RWPE2 (cell line): ENCODE measurements at regions not wholly inside any gene's neighbourhood (a gene's known extent, or its start where the extent isn't known, plus 50 kb on each side); places are given as distances from the start of the nearest gene placed in this dataset.

Source experiments
- ATAC-seq: fragments of 200-7000 bp; cut with Tn5 transposase; 3 replicates; pipeline ENCODE4 v1.9.1; 2021; ENCODE audit warnings: low read depth
- DNase-seq: peaks from one replicate; pipeline ENCODE4 v3.0.0-alpha.2; 2020; ENCODE audit warnings: low spot score
- H3K27ac ChIP-seq: fragments of 450-650 bp; 2 replicates; pipeline ENCODE4 v1.5.1; 2017; ENCODE audit warnings: mild to moderate bottlenecking; ENCODE audit not compliant: poor library complexity, severe bottlenecking
- H3K27me3 ChIP-seq: fragments of 250-450 bp; sonication (Bioruptor Pico); 2 replicates; pipeline ENCODE4 v1.5.1; 2021; ENCODE audit warnings: mild to moderate bottlenecking, moderate library complexity; ENCODE audit not compliant: insufficient read depth, poor library complexity, severe bottlenecking
- H3K36me3 ChIP-seq: fragments of 250-450 bp; sonication (Bioruptor Pico); 2 replicates; pipeline ENCODE4 v1.5.1; 2020; ENCODE audit warnings: low read depth, mild to moderate bottlenecking, moderate library complexity
- H3K4me1 ChIP-seq: fragments of 250-450 bp; sonication (Bioruptor Pico); 2 replicates; pipeline ENCODE4 v1.5.1; 2021; ENCODE audit warnings: mild to moderate bottlenecking, moderate library complexity; ENCODE audit not compliant: insufficient read depth, poor library complexity, severe bottlenecking
- H3K4me3 ChIP-seq: fragments of 250-450 bp; sonication (Bioruptor Pico); 2 replicates; pipeline ENCODE4 v1.5.1; 2021; ENCODE audit warnings: mild to moderate bottlenecking, moderate library complexity; ENCODE audit not compliant: severe bottlenecking
- H3K9me3 ChIP-seq: fragments of 250-450 bp; sonication (Bioruptor Pico); 2 replicates; pipeline ENCODE4 v1.5.1; 2021; ENCODE audit warnings: mild to moderate bottlenecking, moderate library complexity; ENCODE audit not compliant: severe bottlenecking
- CTCF ChIP-seq: fragments of 450-650 bp; IDR thresholded peaks from one replicate; pipeline ENCODE4 v1.5.1; 2017; ENCODE audit warnings: mild to moderate bottlenecking, moderate library complexity; ENCODE audit not compliant: poor library complexity, severe bottlenecking

DNA sequence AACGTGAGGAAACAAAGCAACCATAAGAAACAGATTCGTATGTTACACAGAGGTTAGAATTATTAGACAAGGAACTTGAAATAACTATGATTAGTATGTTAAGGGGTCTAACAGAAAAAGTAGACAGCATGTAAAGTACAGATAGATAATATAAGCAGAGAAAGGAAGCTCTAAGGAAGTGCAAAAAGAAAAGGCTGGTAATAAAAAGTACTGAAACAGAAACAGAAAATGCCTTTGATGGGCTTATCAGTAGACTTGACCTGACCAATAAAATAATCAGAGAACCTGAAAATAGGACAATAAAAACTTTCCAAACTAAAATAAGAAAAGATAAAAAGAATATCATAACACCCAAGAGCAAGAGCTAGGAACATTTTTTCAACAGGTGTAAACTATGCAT, 225.8 kb downstream of the RND3 start:
- Histone ChIP-seq H3K27ac (no peak overlapping the region), H3K36me3 (no peaks in the 10 kb centered on the region), H3K4me1 (no peaks in the 10 kb centered on the region), H3K4me3 (no peak overlapping the region), H3K27me3 (no peaks in the 10 kb centered on the region), H3K9me3 (no peaks in the 10 kb centered on the region)
- ATAC-seq (no peak), DNase-seq (no peak)
- no peak for TF ChIP-seq CTCF

- Histone ChIP-seq H3K27ac (no peak overlapping the region), H3K27me3 (no peaks in the 10 kb centered on the region), H3K36me3 (no peaks in the 10 kb centered on the region), H3K4me1 (no peaks in the 10 kb centered on the region), H3K4me3 (no peak overlapping the region), H3K9me3 (no peaks in the 10 kb centered on the region)
- DNase-seq (no peak), ATAC-seq (no peak)
- TF ChIP-seq CTCF, result no peak
Measured at GRCh38 chr2:150260636-150261035, 226.8 kb downstream of the RND3 start.

DNA sequence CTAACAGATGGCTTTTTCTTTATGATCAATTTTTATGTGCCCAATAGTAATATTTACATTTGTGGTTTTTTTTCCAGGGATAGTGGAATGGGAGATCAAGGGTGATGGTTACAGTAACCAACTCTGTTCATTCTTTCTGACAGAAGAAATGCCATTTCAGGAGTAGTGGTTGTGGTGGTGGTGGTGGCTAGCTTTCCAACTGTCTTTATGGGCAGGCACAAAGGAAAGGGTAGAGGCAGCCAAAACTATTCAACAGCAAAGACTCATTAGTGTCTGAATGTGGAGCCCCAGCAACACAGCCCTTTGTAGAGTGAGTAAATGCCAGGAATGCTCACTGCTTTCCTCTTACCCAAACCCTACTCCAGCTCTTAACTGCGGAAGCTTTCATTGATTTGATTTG, 227.7 kb downstream of the RND3 start:
- no peaks in the 10 kb centered on the region for H3K4me1 ChIP-seq
- TF ChIP-seq CTCF, result no peak
- ATAC-seq, result no peak
- H3K27ac ChIP-seq, result no peak overlapping the region
- no peak overlapping the region for H3K4me3 ChIP-seq
- DNase-seq, result no peak
- no peaks in the 10 kb centered on the region for H3K9me3 ChIP-seq
- no peaks in the 10 kb centered on the region for H3K27me3 ChIP-seq
- no peaks in the 10 kb centered on the region for H3K36me3 ChIP-seq

DNA sequence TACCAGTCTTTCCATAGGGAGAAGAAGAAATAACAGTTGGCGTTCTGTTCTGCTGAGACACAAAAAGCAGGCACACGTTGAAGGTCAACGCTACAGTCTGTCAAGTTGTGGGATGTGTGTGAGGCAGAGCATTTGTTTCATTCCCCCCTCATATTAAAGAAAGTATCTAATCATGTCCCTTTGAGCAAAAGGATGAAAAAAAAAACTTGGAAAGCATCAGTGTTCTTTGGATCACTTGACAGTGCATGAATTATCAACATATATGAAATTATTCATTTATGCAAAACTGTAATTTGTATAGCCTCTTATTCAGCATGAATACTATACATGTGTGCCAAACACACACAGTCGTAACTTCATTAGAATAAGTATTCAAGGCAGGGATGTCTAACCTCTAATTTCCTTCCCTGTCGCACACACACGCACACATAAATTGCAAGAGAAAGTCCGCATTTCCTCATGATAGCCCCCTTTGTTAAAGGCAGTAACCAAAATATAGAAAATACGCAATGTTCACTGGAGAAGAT, 228.6 kb downstream of the RND3 start:
- no peak for DNase-seq
- ATAC-seq, result no peak
- Histone ChIP-seq H3K9me3 (no peaks in the 10 kb centered on the region), H3K36me3 (no peaks in the 10 kb centered on the region), H3K27me3 (no peaks in the 10 kb centered on the region), H3K4me1 (no peaks in the 10 kb centered on the region), H3K4me3 (no peak overlapping the region), H3K27ac (no peak overlapping the region)
- no peak for TF ChIP-seq CTCF

GRCh38 chr2:150256736-150257135, 230.7 kb downstream of the RND3 start:
- DNase-seq, result no peak
- TF ChIP-seq CTCF, result no peak
- ATAC-seq, result no peak
- Histone ChIP-seq H3K27me3 (no peaks in the 10 kb centered on the region), H3K4me3 (no peak overlapping the region), H3K4me1 (no peaks in the 10 kb centered on the region), H3K9me3 (no peaks in the 10 kb centered on the region), H3K27ac (no peak overlapping the region), H3K36me3 (no peaks in the 10 kb centered on the region)
